DMS 273 (cell line): ENCODE measurements at regions not wholly inside any gene's neighbourhood (a gene's known extent, or its start where the extent isn't known, plus 50 kb on each side); places are given as distances from the start of the nearest gene placed in this dataset.

Experiments
- DNase-seq: peaks from one replicate; lab custom pipeline; 2025; ENCODE audit not compliant: unreplicated experiment; lab: John Stamatoyannopoulos, UW

GRCh38 chr9:71590362-71590761, 178.0 kb downstream of the CEMIP2 start:
- DNase-seq, result no peak

DNA sequence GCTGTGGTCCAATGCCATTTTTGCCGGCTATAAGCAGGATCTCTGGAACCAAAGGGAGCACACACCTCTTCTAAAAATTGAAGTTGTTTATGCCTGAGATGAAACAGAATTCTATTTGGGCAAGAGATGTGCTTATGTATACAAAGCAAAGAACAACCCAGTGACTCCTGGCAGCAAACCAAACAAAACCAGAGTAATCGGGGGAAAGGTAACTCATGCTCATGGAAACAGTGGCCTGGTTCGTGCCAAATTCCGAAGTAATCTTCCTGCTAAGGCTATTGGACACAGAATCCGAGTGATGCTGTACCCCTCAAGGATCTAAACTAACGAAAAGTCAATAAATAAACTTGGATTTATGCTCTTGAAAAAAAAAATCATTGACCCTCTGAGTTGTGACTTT, 178.7 kb downstream of the CEMIP2 start:
- DNase-seq, result no peak

- no peak for DNase-seq
Observed at GRCh38 chr9:71587576-71588362, 180.5 kb downstream of the CEMIP2 start.

- DNase-seq, result no peak
Observed at GRCh38 chr9:71583792-71584191, 184.5 kb downstream of the CEMIP2 start.

DNA sequence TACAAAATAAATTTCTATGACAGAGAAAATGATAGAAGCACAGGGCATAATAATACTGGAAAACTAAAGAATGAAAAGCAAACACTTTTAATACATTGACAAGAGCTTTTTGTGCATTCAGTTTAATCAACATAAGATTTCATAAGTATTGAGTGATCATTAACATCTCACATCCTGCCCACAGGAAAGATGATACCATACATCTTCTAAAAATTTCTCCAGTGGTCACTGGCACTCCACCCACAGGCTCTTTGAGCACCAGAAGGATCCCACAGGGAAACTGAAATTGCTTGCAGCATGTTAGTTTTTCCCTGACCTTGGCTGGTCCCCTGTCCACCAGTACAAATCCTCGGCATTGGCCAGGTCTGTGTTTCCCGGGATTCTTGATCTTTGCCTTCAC, 186.0 kb downstream of the CEMIP2 start:
- no peak for DNase-seq

- DNase-seq, result no peak
Observed at GRCh38 chr9:71581101-71581500, 187.2 kb downstream of the CEMIP2 start.

- DNase-seq, result no peak
Observed at GRCh38 chr9:71571186-71571585, 197.1 kb downstream of the CEMIP2 start.

- DNase-seq, result no peak
Observed at GRCh38 chr9:71567890-71568289, 200.4 kb downstream of the CEMIP2 start.

- DNase-seq, result no peak
Observed at GRCh38 chr9:71562140-71562539, 206.2 kb downstream of the CEMIP2 start.

DNA sequence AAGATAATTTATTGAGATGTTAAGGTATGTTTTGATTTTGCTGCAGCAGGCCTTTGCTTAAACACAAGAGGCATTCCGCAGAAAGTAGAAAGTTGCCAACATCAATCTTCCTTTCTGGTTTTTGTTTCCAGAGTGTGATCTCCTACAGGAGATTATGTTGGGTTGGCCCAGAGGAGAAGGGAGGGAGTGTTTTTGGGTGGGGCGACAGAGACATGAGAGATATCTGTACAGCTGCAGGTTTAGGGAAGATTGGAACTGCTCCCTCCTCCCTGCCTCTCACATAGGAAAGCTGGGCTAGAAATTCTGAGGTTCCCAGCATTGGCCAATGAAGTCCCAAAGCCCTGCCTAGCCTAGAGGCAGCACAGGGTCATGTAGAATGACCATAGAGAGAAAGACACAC, 211.0 kb downstream of the CEMIP2 start:
- DNase-seq, result no peak

DNA sequence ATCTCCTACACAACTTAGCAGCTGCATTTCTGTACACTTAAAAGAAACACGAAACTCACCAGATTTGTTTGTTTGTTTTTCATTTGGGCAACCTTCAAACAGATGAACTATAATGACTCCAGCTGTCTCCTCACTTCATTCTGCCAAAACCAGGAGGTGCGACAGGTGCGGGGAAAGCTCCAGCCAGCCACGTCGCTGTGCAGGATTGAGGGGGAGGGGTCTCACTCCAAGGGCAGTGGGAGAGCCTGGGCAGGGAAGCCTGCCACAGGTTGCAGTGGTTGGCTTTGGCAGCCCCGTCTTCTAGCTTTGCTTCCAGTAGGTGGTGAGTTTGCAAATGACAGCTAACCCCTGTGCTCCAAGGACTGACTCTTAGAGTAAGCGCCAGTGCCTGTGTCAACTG, 215.8 kb downstream of the CEMIP2 start:
- DNase-seq, result peak; percentile 96

DNA sequence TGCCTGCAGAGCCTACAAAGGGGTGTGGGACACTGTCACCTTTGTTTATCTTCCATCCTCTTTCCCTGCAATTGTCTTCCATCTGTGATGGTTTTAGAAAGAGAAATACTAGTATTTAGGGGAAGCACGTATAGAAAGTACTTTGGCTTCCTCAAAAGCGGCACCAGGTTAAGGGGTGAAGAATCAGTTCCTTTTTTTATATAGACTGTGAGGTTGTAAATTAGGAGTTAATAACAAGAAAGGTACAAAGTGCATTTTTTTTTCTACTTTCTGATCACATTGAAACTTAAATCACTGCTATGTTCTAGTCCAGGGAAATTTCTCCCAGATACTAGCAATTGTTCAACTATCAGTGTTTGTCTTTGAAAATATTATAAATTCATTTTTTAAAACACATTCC, 219.3 kb downstream of the CEMIP2 start:
- DNase-seq, result no peak

GRCh38 chr9:71544464-71544863, 223.8 kb downstream of the CEMIP2 start:
- DNase-seq, result no peak

- no peak for DNase-seq
Observed at GRCh38 chr9:71541436-71541835, 226.9 kb downstream of the CEMIP2 start.

DNA sequence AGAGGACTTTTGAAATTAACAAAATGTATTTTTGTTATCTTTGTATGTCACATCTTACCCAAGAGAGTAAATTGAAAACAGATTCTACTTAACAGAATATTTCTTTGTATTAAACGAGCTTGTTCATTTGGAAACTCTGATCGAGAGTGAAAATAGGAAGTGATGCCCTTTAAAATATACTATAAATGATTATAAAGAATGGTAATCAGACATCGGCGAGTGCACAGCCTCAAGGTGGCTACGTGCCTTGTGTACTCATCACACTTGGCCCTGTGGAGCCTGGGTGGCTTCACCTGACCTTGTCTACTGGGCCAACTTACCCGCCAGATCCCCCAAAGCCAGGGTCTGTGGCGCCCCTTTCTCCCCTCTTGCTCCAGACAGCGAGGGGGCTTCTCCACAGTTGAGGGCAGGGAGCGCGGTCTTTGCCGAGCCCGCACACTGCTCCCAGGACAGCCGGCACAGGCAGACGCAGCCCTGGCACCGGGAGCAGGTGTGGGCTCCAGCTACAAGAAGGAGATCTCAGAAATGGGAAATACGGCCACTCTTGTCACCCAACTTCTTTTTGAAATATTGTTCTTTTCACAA, 243.2 kb downstream of the CEMIP2 start:
- DNase-seq, result no peak

- no peak for DNase-seq
Observed at GRCh38 chr9:71524516-71524915, 243.8 kb downstream of the CEMIP2 start.

GRCh38 chr9:71521132-71521531, 247.2 kb downstream of the CEMIP2 start:
- DNase-seq, result no peak

DNA sequence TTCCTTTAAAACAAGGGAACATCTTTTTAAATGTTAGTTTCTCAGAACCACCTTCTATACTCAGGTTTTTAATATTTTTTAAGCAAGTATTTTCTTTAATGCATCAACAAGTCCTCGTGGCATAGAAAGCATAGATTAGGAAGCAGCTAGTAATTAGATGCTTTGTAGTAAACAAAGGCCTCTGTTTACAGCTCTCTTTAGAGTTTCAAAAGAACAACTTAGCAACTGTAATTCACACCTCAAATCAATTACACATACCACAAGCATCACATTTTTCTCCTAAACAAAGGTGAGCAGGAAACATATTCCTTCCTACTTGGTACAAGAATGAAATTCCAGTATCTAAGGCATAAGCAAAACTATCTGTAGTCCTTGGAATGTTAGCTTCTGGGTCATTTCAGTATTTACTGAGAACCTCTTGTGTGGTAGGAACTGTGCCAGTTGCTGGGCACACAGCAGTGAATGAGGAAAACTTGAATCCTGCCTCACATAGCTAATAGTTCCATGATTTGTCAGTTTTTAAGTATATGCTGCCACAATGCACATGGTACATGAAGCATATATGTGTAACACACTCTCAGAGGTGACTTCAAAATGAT, 249.1 kb downstream of the CEMIP2 start:
- DNase-seq, result peak; percentile 27

DNA sequence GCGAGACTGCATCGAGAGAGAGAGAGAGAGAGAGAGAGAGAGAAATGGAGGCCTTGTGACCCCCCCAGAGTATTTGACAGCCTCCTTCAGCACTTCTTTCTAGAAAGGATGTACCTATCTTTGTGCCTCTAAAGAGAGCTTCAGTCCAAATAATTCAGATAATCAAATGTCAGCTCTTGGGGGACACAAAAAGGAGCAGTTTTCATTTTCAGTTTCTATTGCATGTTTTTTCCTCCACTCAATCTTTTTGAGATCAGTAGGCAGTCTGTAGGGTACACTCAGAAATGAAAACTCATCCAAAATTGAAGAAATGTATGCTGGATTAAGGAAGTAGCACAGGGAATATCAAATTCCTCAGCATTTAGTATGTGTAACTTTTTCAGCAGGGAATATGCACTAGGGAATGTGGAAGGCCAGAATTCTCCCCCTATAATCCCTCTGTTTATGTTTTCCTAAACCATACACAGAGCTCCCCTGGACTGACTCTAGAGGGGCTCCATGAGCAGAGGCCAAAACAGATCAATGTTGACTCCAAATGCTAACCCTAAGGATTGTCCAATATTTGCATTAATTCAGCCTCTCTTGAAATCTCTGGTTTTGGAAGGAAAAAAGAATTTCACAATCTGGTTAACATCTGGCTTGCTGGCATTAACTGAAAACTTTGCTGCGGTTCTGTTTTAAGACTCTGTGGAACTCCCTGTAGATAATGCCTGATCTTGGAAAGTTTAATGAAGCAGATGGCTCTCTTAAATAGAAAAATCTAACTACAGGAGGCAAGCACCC, 250.1 kb downstream of the CEMIP2 start:
- peak; percentile 53 for DNase-seq

- DNase-seq, result peak; percentile 2
Observed at GRCh38 chr9:71515626-71516025, 252.7 kb downstream of the CEMIP2 start.

- peak; percentile 27 for DNase-seq
Observed at GRCh38 chr9:71515107-71515506, 253.2 kb downstream of the CEMIP2 start.
